ENCODE measurements at regions not wholly inside any gene's neighbourhood (a gene's known extent, or its start where the extent isn't known, plus 50 kb on each side); places are given as distances from the start of the nearest gene placed in this dataset.

DNA sequence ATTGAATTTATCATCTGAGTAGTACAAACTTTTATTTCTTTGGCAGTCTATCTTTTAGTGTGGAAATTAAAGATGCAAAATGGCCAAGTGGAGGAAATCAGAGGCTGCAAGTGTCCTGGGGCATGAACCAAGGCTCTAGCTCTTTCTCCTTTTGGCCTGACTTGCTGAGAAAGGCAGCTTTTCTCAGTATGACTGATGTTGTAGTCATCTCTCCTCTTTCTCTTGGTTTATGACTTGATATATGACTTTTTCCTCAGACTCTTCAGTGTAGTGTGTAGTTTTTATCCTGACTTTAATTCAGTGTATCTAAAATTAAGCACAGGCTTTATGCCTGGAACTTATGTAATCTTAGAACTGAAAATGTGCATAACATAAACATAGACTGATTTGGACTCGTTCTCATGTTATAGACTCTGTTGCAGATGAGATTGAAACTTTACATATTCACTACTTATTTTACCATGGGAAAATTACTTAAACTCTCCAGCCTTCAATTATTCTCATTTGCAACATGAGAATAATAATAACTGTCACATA, 65.7 kb downstream of the SLITRK5 start:
- TF ChIP-seq CTCF (IDR thresholded peaks at IDR 0.05; ENCODE audit: extremely low read depth, missing control alignments) = no peak
- DNase-seq (ENCODE audit: low spot score) = no peak

- TF ChIP-seq CTCF (IDR thresholded peaks at IDR 0.05; ENCODE audit: extremely low read depth, missing control alignments) = no peak
- DNase-seq (ENCODE audit: low spot score) = no peak
Observed at GRCh38 chr13:87754097-87754496, 82.9 kb downstream of the SLITRK5 start.

- no peak for TF ChIP-seq CTCF (IDR thresholded peaks at IDR 0.05; ENCODE audit: extremely low read depth, missing control alignments)
- no peak for DNase-seq (ENCODE audit: low spot score)
Observed at GRCh38 chr13:87769445-87769844, 98.3 kb downstream of the SLITRK5 start.

DNA sequence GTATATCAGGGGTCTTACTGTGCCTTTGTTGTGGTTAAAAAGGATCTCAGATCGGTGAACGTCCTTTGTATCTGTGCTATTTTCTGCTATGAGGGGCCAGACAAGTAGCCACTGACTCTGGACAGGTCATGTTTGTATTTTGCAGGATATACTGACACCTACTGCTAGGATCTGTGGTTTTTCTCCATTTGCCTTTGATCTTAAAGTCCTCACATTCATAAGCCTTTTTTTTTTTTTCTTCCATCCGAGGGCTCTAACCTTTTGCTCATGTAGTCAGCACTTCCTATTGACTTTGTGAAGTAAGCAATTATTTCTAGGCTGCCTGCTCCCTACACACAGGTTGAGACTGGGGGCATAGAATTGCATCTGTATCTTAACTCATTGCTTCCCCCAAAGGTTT, 106.2 kb downstream of the SLITRK5 start:
- no peak for DNase-seq (ENCODE audit: low spot score)
- no peak for TF ChIP-seq CTCF (IDR thresholded peaks at IDR 0.05; ENCODE audit: extremely low read depth, missing control alignments)

DNA sequence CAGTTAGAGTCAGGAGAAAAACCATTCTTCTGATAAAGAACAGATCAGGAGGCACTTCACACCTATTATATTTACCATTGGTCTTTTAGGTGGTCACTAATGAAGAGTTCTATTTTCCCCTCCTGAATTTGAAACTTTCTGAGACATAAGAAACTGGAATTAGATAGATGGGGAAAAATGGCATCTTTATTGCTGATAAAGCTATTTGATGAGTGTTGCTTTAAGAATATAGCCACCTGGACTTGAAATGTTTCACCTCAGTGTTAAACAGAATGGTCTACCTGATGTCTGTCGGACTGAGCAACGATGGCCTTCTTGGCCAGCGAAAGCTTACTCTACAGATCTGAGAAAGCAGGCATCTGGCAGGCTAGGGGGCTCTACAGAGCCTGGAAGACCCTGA, 107.0 kb downstream of the SLITRK5 start:
- DNase-seq (ENCODE audit: low spot score) = no peak
- no peak for TF ChIP-seq CTCF (IDR thresholded peaks at IDR 0.05; ENCODE audit: extremely low read depth, missing control alignments)

DNA sequence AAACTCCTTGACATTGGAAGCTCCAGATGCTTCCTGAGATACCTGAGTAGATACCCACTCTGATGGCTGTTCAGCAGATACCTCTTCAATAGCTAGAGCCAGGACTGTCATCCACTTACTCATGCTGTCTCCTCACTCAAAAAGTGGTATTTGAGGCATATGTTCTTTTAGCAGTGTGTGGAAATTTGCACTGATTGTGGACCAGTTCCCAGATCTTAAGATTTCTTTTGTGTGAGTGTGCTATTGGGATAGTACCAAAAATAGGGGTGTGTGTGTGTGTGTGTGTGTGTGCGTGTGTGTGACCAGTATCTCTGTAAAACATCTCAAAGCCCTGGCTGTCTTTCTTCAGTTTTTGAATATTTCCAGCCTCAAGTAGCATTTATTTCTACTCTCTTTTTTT, 108.3 kb downstream of the SLITRK5 start:
- DNase-seq (ENCODE audit: low spot score) = no peak
- no peak for TF ChIP-seq CTCF (IDR thresholded peaks at IDR 0.05; ENCODE audit: extremely low read depth, missing control alignments)

- no peak for TF ChIP-seq CTCF (IDR thresholded peaks at IDR 0.05; ENCODE audit: extremely low read depth, missing control alignments)
- no peak for DNase-seq (ENCODE audit: low spot score)
Observed at GRCh38 chr13:87783366-87783765, 112.2 kb downstream of the SLITRK5 start.
